ENCODE measurements at regions not wholly inside any gene's neighbourhood (a gene's known extent, or its start where the extent isn't known, plus 50 kb on each side); places are given as distances from the start of the nearest gene placed in this dataset.
A peak's percentile ranks its signal among the peaks of the same experiment; 100 is the strongest.

GRCh38 chr5:109917154-109917546 is 227.4 kb downstream of the MAN2A1 start:
- Histone ChIP-seq H3K27ac (ENCODE audit: insufficient read depth, low read length, poor library complexity, severe bottlenecking) (no peak overlapping the region), H3K27me3 (ENCODE audit: control insufficient read depth, insufficient read depth, low read length) (no peaks in the 10 kb centered on the region), H3K36me3 (ENCODE audit: control insufficient read depth, insufficient read depth, low read length) (no peaks in the 10 kb centered on the region), H3K4me1 (ENCODE audit: control insufficient read depth, insufficient read depth, low read length, poor library complexity, severe bottlenecking) (peaks cover 20% of the 10 kb centered on the region), H3K4me3 (ENCODE audit: low read depth, low read length) (no peak overlapping the region), H3K9me3 (ENCODE audit: control insufficient read depth in 2 of 2, low read length in 2 of 2) (no peaks in the 10 kb centered on the region)
- no peak for ATAC-seq (ENCODE audit: low read depth in 2 of 2)
- no peak for DNase-seq
- Mint-ChIP-seq H3K9me3 (peaks cover 0 to 2% (median 0%) of the 10 kb centered on the region in 7 donors), H3K27ac (peak overlapping the region in 1 of 3 donors; percentile 5), H3K27me3 (no peaks in the 10 kb centered on the region), H3K4me3 (no peak overlapping the region), H3K4me1 (peaks cover 0 to 40% (median 14%) of the 10 kb centered on the region in 4 donors), H3K36me3 (no peaks in the 10 kb centered on the region)

DNA sequence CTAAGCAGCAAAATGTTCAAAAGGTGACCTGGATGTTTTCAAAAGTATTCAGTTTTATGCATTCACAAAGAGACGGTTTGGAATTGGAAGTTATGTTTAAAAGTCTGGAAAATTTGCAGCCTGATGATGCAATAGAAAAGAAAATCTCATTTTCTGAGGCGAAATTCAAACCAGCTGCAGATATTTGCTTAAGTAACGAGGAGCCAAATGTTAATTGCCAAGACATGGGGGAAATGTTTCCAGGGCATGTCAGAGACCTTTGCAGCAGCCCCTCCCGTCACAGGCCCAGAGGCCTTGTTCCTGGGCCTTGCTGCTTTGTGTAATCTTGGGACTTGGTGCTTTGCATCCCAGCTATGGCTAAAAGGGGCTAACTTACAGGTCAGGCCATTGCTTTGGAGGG is 228.2 kb downstream of the MAN2A1 start:
- Mint-ChIP-seq H3K36me3 (no peaks in the 10 kb centered on the region), H3K4me3 (no peak overlapping the region), H3K9me3 (peaks cover 0 to 2% (median 0%) of the 10 kb centered on the region in 7 donors), H3K27me3 (no peaks in the 10 kb centered on the region), H3K4me1 (peaks cover 0 to 43% (median 18%) of the 10 kb centered on the region in 4 donors), H3K27ac (no peak overlapping the region)
- Histone ChIP-seq H3K36me3 (ENCODE audit: control insufficient read depth, insufficient read depth, low read length) (no peaks in the 10 kb centered on the region), H3K27me3 (ENCODE audit: control insufficient read depth, insufficient read depth, low read length) (no peaks in the 10 kb centered on the region), H3K9me3 (ENCODE audit: control insufficient read depth in 2 of 2, low read length in 2 of 2) (no peaks in the 10 kb centered on the region), H3K4me1 (ENCODE audit: control insufficient read depth, insufficient read depth, low read length, poor library complexity, severe bottlenecking) (peaks cover 28% of the 10 kb centered on the region), H3K27ac (ENCODE audit: insufficient read depth, low read length, poor library complexity, severe bottlenecking) (no peak overlapping the region), H3K4me3 (ENCODE audit: low read depth, low read length) (no peak overlapping the region)
- ATAC-seq (ENCODE audit: low read depth in 2 of 2), result no peak
- DNase-seq, result no peak

GRCh38 chr5:109920736-109921135 is 231.0 kb downstream of the MAN2A1 start:
- no peaks in the 10 kb centered on the region for H3K27me3 ChIP-seq (ENCODE audit: control insufficient read depth, insufficient read depth, low read length)
- H3K4me1 ChIP-seq (ENCODE audit: control insufficient read depth, insufficient read depth, low read length, poor library complexity, severe bottlenecking), result peaks cover 34% of the 10 kb centered on the region
- no peak overlapping the region for H3K4me3 ChIP-seq (ENCODE audit: low read depth, low read length)
- no peak for DNase-seq
- H3K27ac ChIP-seq (ENCODE audit: insufficient read depth, low read length, poor library complexity, severe bottlenecking), result no peak overlapping the region
- ATAC-seq (ENCODE audit: low read depth in 2 of 2), result no peak
- no peaks in the 10 kb centered on the region for H3K36me3 ChIP-seq (ENCODE audit: control insufficient read depth, insufficient read depth, low read length)
- Mint-ChIP-seq H3K36me3 (no peaks in the 10 kb centered on the region), H3K9me3 (peaks cover 0 to 2% (median 0%) of the 10 kb centered on the region in 7 donors), H3K27ac (peak overlapping the region in 2 of 3 donors; percentile 20 to 96), H3K4me3 (peak overlapping the region in 1 of 4 donors; percentile 27), H3K4me1 (peaks cover 0 to 47% (median 25%) of the 10 kb centered on the region in 4 donors), H3K27me3 (no peaks in the 10 kb centered on the region)
- no peaks in the 10 kb centered on the region for H3K9me3 ChIP-seq (ENCODE audit: control insufficient read depth in 2 of 2, low read length in 2 of 2)

DNA sequence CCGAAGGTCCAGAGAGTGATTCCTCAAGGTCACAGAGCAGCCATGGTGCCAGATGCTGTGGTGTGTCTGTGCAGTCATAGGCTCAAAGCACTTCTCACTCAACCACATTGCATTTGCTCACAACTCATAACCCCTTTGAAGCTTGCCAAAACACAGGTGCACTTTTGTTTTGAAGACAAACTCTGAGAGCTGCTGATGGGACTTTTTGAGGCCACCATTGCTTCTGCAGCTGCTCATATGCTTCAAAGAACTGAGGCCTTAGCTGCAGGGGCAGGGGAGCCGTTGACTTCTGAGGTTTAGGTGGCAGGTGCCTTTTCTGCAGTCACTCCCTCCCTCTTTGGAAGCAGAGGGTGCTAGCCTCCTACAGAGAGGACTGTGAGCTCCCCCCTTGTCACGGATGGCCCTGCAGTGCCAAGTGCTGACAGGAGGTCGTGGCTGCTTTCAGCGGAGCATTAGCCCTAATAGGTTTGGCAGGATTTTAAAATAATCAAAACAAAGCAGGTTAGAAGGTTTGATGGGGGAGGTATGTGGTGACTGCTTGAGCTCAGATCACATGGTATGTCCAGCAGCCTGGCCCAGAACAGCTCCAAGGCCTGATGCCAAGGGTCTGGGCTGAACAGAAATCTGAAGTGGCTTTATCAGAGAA is 232.1 kb downstream of the MAN2A1 start:
- DNase-seq, result peak; percentile 26 to 82 (median 80)
- Mint-ChIP-seq H3K9me3 (peaks cover 0 to 2% (median 0%) of the 10 kb centered on the region in 7 donors), H3K27me3 (no peaks in the 10 kb centered on the region), H3K36me3 (no peaks in the 10 kb centered on the region), H3K4me3 (peak overlapping the region; percentile 10 to 82 (median 73)), H3K27ac (peak overlapping the region; percentile 96 to 98 (median 98)), H3K4me1 (peaks cover 0 to 47% (median 25%) of the 10 kb centered on the region in 4 donors)
- Histone ChIP-seq H3K4me3 (ENCODE audit: low read depth, low read length) (peak overlapping the region; percentile 28), H3K36me3 (ENCODE audit: control insufficient read depth, insufficient read depth, low read length) (no peaks in the 10 kb centered on the region), H3K27me3 (ENCODE audit: control insufficient read depth, insufficient read depth, low read length) (no peaks in the 10 kb centered on the region), H3K4me1 (ENCODE audit: control insufficient read depth, insufficient read depth, low read length, poor library complexity, severe bottlenecking) (peaks cover 34% of the 10 kb centered on the region), H3K9me3 (ENCODE audit: control insufficient read depth in 2 of 2, low read length in 2 of 2) (no peaks in the 10 kb centered on the region), H3K27ac (ENCODE audit: insufficient read depth, low read length, poor library complexity, severe bottlenecking) (peak overlapping the region; percentile 72)
- ATAC-seq (ENCODE audit: low read depth in 2 of 2), result peak; percentile 82 to 83

GRCh38 chr5:109922381-109922995 is 232.8 kb downstream of the MAN2A1 start:
- Mint-ChIP-seq H3K27ac (peak overlapping the region; percentile 96 to 98 (median 98)), H3K36me3 (no peaks in the 10 kb centered on the region), H3K27me3 (no peaks in the 10 kb centered on the region), H3K4me1 (peaks cover 0 to 41% (median 25%) of the 10 kb centered on the region in 4 donors), H3K9me3 (peaks cover 0 to 2% (median 0%) of the 10 kb centered on the region in 7 donors), H3K4me3 (peak overlapping the region; percentile 10 to 82 (median 73))
- Histone ChIP-seq H3K4me1 (ENCODE audit: control insufficient read depth, insufficient read depth, low read length, poor library complexity, severe bottlenecking) (peaks cover 34% of the 10 kb centered on the region), H3K36me3 (ENCODE audit: control insufficient read depth, insufficient read depth, low read length) (no peaks in the 10 kb centered on the region), H3K27me3 (ENCODE audit: control insufficient read depth, insufficient read depth, low read length) (no peaks in the 10 kb centered on the region), H3K4me3 (ENCODE audit: low read depth, low read length) (peak overlapping the region; percentile 22), H3K27ac (ENCODE audit: insufficient read depth, low read length, poor library complexity, severe bottlenecking) (peak overlapping the region; percentile 72), H3K9me3 (ENCODE audit: control insufficient read depth in 2 of 2, low read length in 2 of 2) (no peaks in the 10 kb centered on the region)
- DNase-seq (peak in 2 of 3 donors; percentile 22 to 26), ATAC-seq (ENCODE audit: low read depth in 2 of 2) (no peak)

DNA sequence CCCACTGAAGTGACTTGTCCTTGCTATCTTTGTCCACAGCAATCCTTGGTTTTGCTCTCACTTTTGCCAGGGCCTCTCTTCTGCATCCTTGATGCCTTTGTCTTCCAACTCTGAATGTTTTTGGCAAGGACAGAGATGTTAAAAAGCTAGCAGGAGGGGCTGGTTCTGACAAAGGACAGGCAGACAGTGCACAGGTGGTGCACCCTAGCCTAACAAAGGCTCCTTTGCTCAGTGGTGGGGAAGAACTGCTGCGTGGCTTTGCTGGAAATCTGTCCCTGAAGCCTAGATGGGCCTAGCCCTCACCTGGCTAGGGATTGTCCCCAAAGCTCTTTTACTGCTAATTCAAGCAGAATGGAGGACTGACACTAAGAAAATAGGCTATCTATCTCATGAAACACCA is 233.5 kb downstream of the MAN2A1 start:
- H3K27ac ChIP-seq (ENCODE audit: insufficient read depth, low read length, poor library complexity, severe bottlenecking), result peak overlapping the region; percentile 55
- no peaks in the 10 kb centered on the region for H3K9me3 ChIP-seq (ENCODE audit: control insufficient read depth in 2 of 2, low read length in 2 of 2)
- ATAC-seq (ENCODE audit: low read depth in 2 of 2) (no peak), DNase-seq (no peak)
- H3K4me1 ChIP-seq (ENCODE audit: control insufficient read depth, insufficient read depth, low read length, poor library complexity, severe bottlenecking), result peaks cover 34% of the 10 kb centered on the region
- Mint-ChIP-seq H3K27ac (peak overlapping the region; percentile 81 to 96 (median 88)), H3K4me3 (peak overlapping the region in 3 of 4 donors; percentile 1 to 41 (median 14)), H3K9me3 (peaks cover 0 to 2% (median 0%) of the 10 kb centered on the region in 7 donors), H3K36me3 (no peaks in the 10 kb centered on the region), H3K4me1 (peaks cover 0 to 41% (median 25%) of the 10 kb centered on the region in 4 donors), H3K27me3 (no peaks in the 10 kb centered on the region)
- H3K27me3 ChIP-seq (ENCODE audit: control insufficient read depth, insufficient read depth, low read length), result no peaks in the 10 kb centered on the region
- H3K36me3 ChIP-seq (ENCODE audit: control insufficient read depth, insufficient read depth, low read length), result no peaks in the 10 kb centered on the region
- no peak overlapping the region for H3K4me3 ChIP-seq (ENCODE audit: low read depth, low read length)

- no peaks in the 10 kb centered on the region for H3K36me3 Mint-ChIP-seq
- H3K36me3 ChIP-seq (ENCODE audit: control insufficient read depth, insufficient read depth, low read length), result no peaks in the 10 kb centered on the region
- no peak for DNase-seq
- no peaks in the 10 kb centered on the region for H3K9me3 ChIP-seq (ENCODE audit: control insufficient read depth in 2 of 2, low read length in 2 of 2)
- H3K4me3 Mint-ChIP-seq, result no peak overlapping the region
- H3K4me1 ChIP-seq (ENCODE audit: control insufficient read depth, insufficient read depth, low read length, poor library complexity, severe bottlenecking), result peaks cover 34% of the 10 kb centered on the region
- H3K27ac Mint-ChIP-seq, result peak overlapping the region in 2 of 3 donors; percentile 21 to 96
- no peak for ATAC-seq (ENCODE audit: low read depth in 2 of 2)
- H3K4me3 ChIP-seq (ENCODE audit: low read depth, low read length), result no peak overlapping the region
- peaks cover 0 to 2% (median 0%) of the 10 kb centered on the region in 7 donors for H3K9me3 Mint-ChIP-seq
- H3K27me3 Mint-ChIP-seq, result no peaks in the 10 kb centered on the region
- peaks cover 0 to 41% (median 25%) of the 10 kb centered on the region in 4 donors for H3K4me1 Mint-ChIP-seq
- H3K27me3 ChIP-seq (ENCODE audit: control insufficient read depth, insufficient read depth, low read length), result no peaks in the 10 kb centered on the region
- H3K27ac ChIP-seq (ENCODE audit: insufficient read depth, low read length, poor library complexity, severe bottlenecking), result no peak overlapping the region
Observed at GRCh38 chr5:109924237-109925107, 234.7 kb downstream of the MAN2A1 start.

All from CD4-positive, CD25-positive, alpha-beta regulatory T cell (primary cell).